Neural progenitor cell (in vitro differentiated cells): ENCODE measurements at regions not wholly inside any gene's neighbourhood (a gene's known extent, or its start where the extent isn't known, plus 50 kb on each side); places are given as distances from the start of the nearest gene placed in this dataset.

Experiments
- DNase-seq: peaks from one replicate; pipeline ENCODE4 v3.0.0-alpha.2; 2016; ENCODE audit warnings: low spot score
- H2AFZ ChIP-seq: fragments of 200-600 bp; sonication (generic); replicated peaks from 2 replicates; pipeline ENCODE4 v1.6.1; 2016; ENCODE audit warnings: antibody characterized with exemption
- H3F3A ChIP-seq: fragments of 200-600 bp; sonication (generic); 2 replicates; pipeline ENCODE4 v1.6.1; 2016; ENCODE audit warnings: antibody characterized with exemption, low read depth
- H3K27ac ChIP-seq: fragments of 200-600 bp; sonication (generic); 2 replicates; pipeline ENCODE4 v1.5.1; 2016; ENCODE audit warnings: mild to moderate bottlenecking
- H3K27me3 ChIP-seq: fragments of 200-600 bp; sonication (generic); 2 replicates; pipeline ENCODE4 v1.6.1; 2016; ENCODE audit warnings: mild to moderate bottlenecking, moderate library complexity
- H3K36me3 ChIP-seq: fragments of 200-600 bp; sonication (generic); 2 replicates; pipeline ENCODE4 v1.5.1; 2016
- H3K4me1 ChIP-seq: fragments of 200-600 bp; sonication (generic); 2 replicates; pipeline ENCODE4 v1.6.1; 2016; ENCODE audit warnings: mixed run types
- H3K4me2 ChIP-seq: fragments of 200-600 bp; sonication (generic); 2 replicates; pipeline ENCODE4 v1.6.1; 2016
- H3K4me3 ChIP-seq: fragments of 200-600 bp; sonication (generic); 2 replicates; pipeline ENCODE4 v1.5.1; 2016
- H3K79me2 ChIP-seq: fragments of 200-600 bp; sonication (generic); 2 replicates; pipeline ENCODE4 v1.6.1; 2016; ENCODE audit warnings: low read depth
- H3K9ac ChIP-seq: fragments of 200-600 bp; sonication (generic); 2 replicates; pipeline ENCODE4 v1.6.1; 2016
- H3K9me3 ChIP-seq: fragments of 200-600 bp; sonication (generic); 2 replicates; pipeline ENCODE4 v1.5.1; 2016; ENCODE audit warnings: low read depth
- H4K20me1 ChIP-seq: fragments of 200-600 bp; sonication (generic); 2 replicates; pipeline ENCODE4 v1.6.1; 2016; ENCODE audit warnings: low read depth
- H3K27ac Mint-ChIP-seq: 3 replicates; pipeline ENCODE4 v1.8.0; 2021; ENCODE audit warnings: mixed read lengths
- H3K27me3 Mint-ChIP-seq: 2 replicates; pipeline ENCODE4 v1.8.0; 2022; ENCODE audit warnings: low read depth, mild to moderate bottlenecking, inconsistent platforms, moderate library complexity, mixed read lengths; ENCODE audit not compliant: insufficient read depth
- H3K36me3 Mint-ChIP-seq: 3 replicates; pipeline ENCODE4 v1.8.0; 2021; ENCODE audit warnings: mixed read lengths
- H3K4me1 Mint-ChIP-seq: 3 replicates; pipeline ENCODE4 v1.8.0; 2021; ENCODE audit warnings: mixed read lengths
- H3K4me3 Mint-ChIP-seq: 3 replicates; pipeline ENCODE4 v1.8.0; 2021; ENCODE audit warnings: mild to moderate bottlenecking, moderate library complexity, mixed read lengths
- H3K9me3 Mint-ChIP-seq: 3 replicates; pipeline ENCODE4 v1.8.0; 2020; ENCODE audit warnings: mixed read lengths
- CTCF ChIP-seq: fragments of 200-600 bp; sonication (generic); IDR thresholded peaks from 2 replicates; pipeline ENCODE4 v1.5.1; 2017; ENCODE audit warnings: antibody characterized with exemption, mild to moderate bottlenecking
- EZH2 ChIP-seq: fragments of 200-600 bp; sonication (generic); IDR thresholded peaks from 2 replicates; pipeline ENCODE4 v1.6.1; 2017; ENCODE audit warnings: antibody characterized with exemption, mild to moderate bottlenecking, moderate library complexity
- EZH2phosphoT487 ChIP-seq: fragments of 200-600 bp; sonication (generic); IDR thresholded peaks from 2 replicates; pipeline ENCODE4 v1.6.1; 2017; ENCODE audit warnings: antibody characterized with exemption

GRCh38 chr21:25280061-25280460, 327.2 kb downstream of the MRPL39 start:
- no peak overlapping the region for H3K4me2 ChIP-seq
- H3K27ac ChIP-seq, result no peak overlapping the region
- H2AFZ ChIP-seq, result peak overlapping the region; percentile 28
- H3K27ac Mint-ChIP-seq, result no peak overlapping the region
- H3K27me3 ChIP-seq, result no peaks in the 10 kb centered on the region
- no peaks in the 10 kb centered on the region for H3K27me3 Mint-ChIP-seq
- no peak for TF ChIP-seq EZH2
- no peak for TF ChIP-seq CTCF
- no peak for TF ChIP-seq EZH2phosphoT487
- H3K9me3 ChIP-seq, result no peaks in the 10 kb centered on the region
- no peak overlapping the region for H3K4me3 Mint-ChIP-seq
- no peaks in the 10 kb centered on the region for H3K36me3 ChIP-seq
- no peaks in the 10 kb centered on the region for H3K79me2 ChIP-seq
- H3K4me1 ChIP-seq, result peaks cover 12% of the 10 kb centered on the region
- peaks cover 2% of the 10 kb centered on the region for H3K4me1 Mint-ChIP-seq
- no peak overlapping the region for H3K9ac ChIP-seq
- H3K4me3 ChIP-seq, result no peak overlapping the region
- H4K20me1 ChIP-seq, result no peaks in the 10 kb centered on the region
- H3F3A ChIP-seq, result no peaks in the 10 kb centered on the region
- no peaks in the 10 kb centered on the region for H3K36me3 Mint-ChIP-seq
- H3K9me3 Mint-ChIP-seq, result no peaks in the 10 kb centered on the region
- DNase-seq, result no peak

GRCh38 chr21:25273959-25274358, 333.3 kb downstream of the MRPL39 start:
- H3K4me3 ChIP-seq, result no peak overlapping the region
- H3K9ac ChIP-seq, result no peak overlapping the region
- H3K27ac ChIP-seq, result no peak overlapping the region
- no peaks in the 10 kb centered on the region for H3K9me3 ChIP-seq
- H3K36me3 ChIP-seq, result no peaks in the 10 kb centered on the region
- no peak overlapping the region for H3K4me2 ChIP-seq
- Mint-ChIP-seq H3K27me3 (no peaks in the 10 kb centered on the region), H3K4me1 (no peaks in the 10 kb centered on the region), H3K36me3 (no peaks in the 10 kb centered on the region), H3K9me3 (no peaks in the 10 kb centered on the region), H3K27ac (no peak overlapping the region), H3K4me3 (no peak overlapping the region)
- no peaks in the 10 kb centered on the region for H3K4me1 ChIP-seq
- H4K20me1 ChIP-seq, result no peaks in the 10 kb centered on the region
- no peak overlapping the region for H2AFZ ChIP-seq
- DNase-seq, result no peak
- no peak for TF ChIP-seq EZH2
- TF ChIP-seq EZH2phosphoT487, result no peak
- H3K79me2 ChIP-seq, result no peaks in the 10 kb centered on the region
- no peaks in the 10 kb centered on the region for H3K27me3 ChIP-seq
- no peaks in the 10 kb centered on the region for H3F3A ChIP-seq

DNA sequence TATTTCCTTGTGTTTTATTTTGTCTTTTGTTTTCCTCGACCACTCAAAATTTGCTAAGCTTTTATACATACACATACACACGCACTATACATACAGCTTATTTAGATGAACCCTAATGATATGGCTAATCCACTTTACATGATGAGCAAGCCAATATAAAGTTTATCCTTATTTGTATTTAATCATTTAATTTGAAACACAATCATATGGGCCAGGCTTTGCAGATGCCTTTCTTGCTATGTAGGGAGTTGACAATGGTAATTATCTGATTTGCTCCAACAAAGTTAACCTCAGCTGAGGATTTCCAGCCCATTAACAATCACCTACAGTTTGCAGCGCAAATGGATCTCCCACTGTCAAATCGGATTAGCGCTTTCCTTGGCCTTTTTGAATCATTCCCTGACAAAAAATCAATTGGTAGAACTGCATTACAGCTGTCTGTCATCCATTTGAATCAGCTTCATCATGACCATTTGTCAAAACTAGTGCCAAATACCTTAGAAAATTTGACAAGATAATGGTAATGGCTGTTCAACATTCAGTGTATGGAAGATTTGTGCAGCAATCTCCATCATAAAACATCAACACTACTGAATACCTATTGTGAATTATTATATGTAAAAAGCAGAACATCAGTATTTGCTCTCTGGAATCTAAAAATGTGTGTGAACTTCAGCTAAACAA, 352.6 kb downstream of the MRPL39 start:
- H3K9me3 Mint-ChIP-seq, result no peaks in the 10 kb centered on the region
- Histone ChIP-seq H3K4me2 (no peak overlapping the region), H3K9me3 (no peaks in the 10 kb centered on the region)

More for the DNA sequence above, 352.6 kb downstream of the MRPL39 start:
- Histone ChIP-seq H3K79me2 (no peaks in the 10 kb centered on the region), H3K27me3 (no peaks in the 10 kb centered on the region), H3K4me3 (no peak overlapping the region), H3K27ac (no peak overlapping the region), H4K20me1 (no peaks in the 10 kb centered on the region), H2AFZ (no peak overlapping the region), H3K36me3 (no peaks in the 10 kb centered on the region), H3F3A (no peaks in the 10 kb centered on the region), H3K4me1 (peaks cover 15% of the 10 kb centered on the region), H3K9ac (no peak overlapping the region)
- TF ChIP-seq CTCF (no peak), EZH2 (no peak), EZH2phosphoT487 (no peak)
- Mint-ChIP-seq H3K27ac (no peak overlapping the region), H3K27me3 (peaks cover 2% of the 10 kb centered on the region), H3K4me1 (no peaks in the 10 kb centered on the region), H3K36me3 (no peaks in the 10 kb centered on the region), H3K4me3 (no peak overlapping the region)
- peak; percentile 45 for DNase-seq
